ENCODE measurements at regions not wholly inside any gene's neighbourhood (a gene's known extent, or its start where the extent isn't known, plus 50 kb on each side); places are given as distances from the start of the nearest gene placed in this dataset.

DNA sequence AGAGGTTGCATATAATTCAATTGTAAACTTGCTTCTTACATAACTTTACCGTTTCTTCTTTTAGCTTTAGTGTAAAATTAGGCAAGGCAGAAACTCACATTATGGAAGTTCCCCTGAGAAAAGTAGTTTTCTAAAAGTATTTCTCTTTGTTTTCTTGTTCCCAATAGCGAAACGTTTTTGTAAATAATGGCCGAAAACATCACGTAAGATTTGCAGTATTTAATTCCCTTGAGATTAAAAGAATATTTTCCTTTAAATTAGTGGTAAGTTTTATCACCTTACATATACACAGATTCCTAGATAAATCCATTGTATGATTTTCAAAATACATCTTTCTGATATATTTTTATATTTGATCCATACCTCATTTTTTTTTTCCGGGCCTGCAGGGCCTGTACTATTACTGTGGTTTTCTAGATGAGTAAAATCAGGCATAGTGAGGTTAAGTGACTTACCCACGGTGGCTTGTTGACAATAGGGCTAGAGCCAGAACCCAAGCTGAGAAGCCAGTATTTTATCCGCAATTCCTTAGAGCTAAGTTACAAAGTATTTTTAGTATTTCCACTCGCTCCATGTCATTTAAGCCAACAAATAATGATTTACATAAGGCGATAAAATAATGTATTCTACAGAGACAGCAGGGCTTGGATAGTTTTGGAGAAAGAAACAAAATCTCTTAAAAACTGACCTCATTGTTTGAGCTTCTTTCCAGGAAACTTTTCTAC, 82.2 kb upstream of the VEGFC start:
- POLR2A ChIA-PET, result no interaction called here
- Mint-ChIP-seq H3K36me3 (ENCODE audit: low read depth) (no peaks in the 10 kb centered on the region), H3K27ac (no peak overlapping the region), H3K4me1 (no peaks in the 10 kb centered on the region), H3K27me3 (no peaks in the 10 kb centered on the region), H3K4me3 (no peak overlapping the region), H3K9me3 (peaks cover 3% of the 10 kb centered on the region)
- ATAC-seq (ENCODE audit: low read depth), result no peak
- CTCF ChIA-PET, result no interaction called here
- TF ChIP-seq CTCF (IDR thresholded peaks at IDR 0.05), result no peak
- intact Hi-C loops (cut with micrococcal nuclease), result no loop called here
- DNase-seq, result no peak

DNA sequence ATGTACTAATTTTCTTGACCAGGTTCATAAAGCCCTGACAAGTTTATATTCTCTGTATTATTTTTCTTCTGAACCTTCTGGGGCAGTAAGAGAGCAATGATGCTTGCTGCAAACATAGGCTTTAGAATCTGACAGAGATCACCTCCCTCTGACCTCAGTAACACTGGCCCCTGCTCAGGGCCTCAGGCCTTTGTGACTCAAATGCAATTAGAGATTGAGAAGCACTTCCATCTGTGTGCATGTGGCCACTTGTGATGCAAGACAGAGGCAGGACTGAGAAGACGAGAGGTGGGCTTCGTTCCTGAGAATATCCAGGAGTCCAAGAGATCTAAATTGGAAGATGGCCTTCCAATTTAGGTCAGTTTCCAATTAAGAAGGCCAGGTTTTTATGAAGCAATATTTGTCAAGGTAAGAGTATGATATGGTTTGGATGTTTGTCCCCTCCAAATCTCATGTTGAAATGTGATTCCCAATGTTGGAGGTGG, 82.8 kb upstream of the VEGFC start:
- ATAC-seq (ENCODE audit: low read depth), result no peak
- intact Hi-C loops (cut with micrococcal nuclease), result no loop called here
- Mint-ChIP-seq H3K9me3 (peaks cover 3% of the 10 kb centered on the region), H3K4me3 (no peak overlapping the region), H3K4me1 (no peaks in the 10 kb centered on the region), H3K27me3 (no peaks in the 10 kb centered on the region), H3K36me3 (ENCODE audit: low read depth) (no peaks in the 10 kb centered on the region), H3K27ac (no peak overlapping the region)
- CTCF ChIA-PET, result no interaction called here
- DNase-seq, result no peak
- no peak for TF ChIP-seq CTCF (IDR thresholded peaks at IDR 0.05)
- POLR2A ChIA-PET, result no interaction called here

DNA sequence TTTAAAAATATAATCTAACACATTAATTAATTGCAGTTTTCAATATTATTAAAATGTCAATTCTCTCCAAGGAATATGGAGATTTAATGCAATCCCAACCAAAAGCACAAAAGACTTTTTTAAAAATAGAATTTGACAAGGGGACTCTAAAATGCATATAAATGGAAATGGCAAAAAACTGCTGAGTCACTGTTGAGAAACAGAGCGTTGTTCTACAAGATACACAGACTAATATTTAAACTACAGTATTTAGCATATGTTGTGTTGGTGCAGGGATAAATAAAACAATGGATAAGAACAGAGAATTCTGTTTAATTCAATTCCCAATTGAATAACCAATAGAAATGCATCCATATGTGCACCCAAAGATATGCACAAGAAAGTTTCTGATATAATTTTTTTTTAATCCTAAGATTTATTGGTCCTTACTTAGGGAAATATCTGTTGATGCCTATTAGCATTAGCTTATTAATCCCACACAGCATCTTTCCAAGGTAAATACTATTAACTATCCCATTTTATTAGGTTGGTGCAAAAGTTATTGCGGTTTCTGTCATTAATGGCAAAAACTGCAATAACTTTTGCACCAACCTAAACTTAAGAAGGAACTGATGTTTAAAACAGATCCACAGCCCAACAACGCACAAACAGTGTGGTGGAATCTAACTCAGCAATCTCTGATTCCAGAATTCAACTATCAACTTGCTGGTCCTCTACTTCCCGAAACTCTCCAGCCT, 86.8 kb upstream of the VEGFC start:
- no peak for DNase-seq
- CTCF ChIA-PET, result no interaction called here
- Mint-ChIP-seq H3K4me1 (no peaks in the 10 kb centered on the region), H3K36me3 (ENCODE audit: low read depth) (no peaks in the 10 kb centered on the region), H3K4me3 (no peak overlapping the region), H3K27me3 (no peaks in the 10 kb centered on the region), H3K27ac (no peak overlapping the region), H3K9me3 (no peaks in the 10 kb centered on the region)
- intact Hi-C loops (cut with micrococcal nuclease), result no loop called here
- POLR2A ChIA-PET, result no interaction called here
- no peak for ATAC-seq (ENCODE audit: low read depth)
- no peak for TF ChIP-seq CTCF (IDR thresholded peaks at IDR 0.05)

- POLR2A ChIA-PET, result no interaction called here
- H3K4me3 Mint-ChIP-seq, result no peak overlapping the region
- ATAC-seq (ENCODE audit: low read depth) (no peak), DNase-seq (no peak)
- TF ChIP-seq CTCF (IDR thresholded peaks at IDR 0.05), result no peak
- no peaks in the 10 kb centered on the region for H3K9me3 Mint-ChIP-seq
- H3K4me1 Mint-ChIP-seq, result no peaks in the 10 kb centered on the region
- intact Hi-C loops (cut with micrococcal nuclease), result no loop called here
- H3K27me3 Mint-ChIP-seq, result no peaks in the 10 kb centered on the region
- H3K27ac Mint-ChIP-seq, result no peak overlapping the region
- H3K36me3 Mint-ChIP-seq (ENCODE audit: low read depth), result no peaks in the 10 kb centered on the region
- CTCF ChIA-PET, result no interaction called here
Observed at GRCh38 chr4:176882206-176882605, 89.5 kb upstream of the VEGFC start.

DNA sequence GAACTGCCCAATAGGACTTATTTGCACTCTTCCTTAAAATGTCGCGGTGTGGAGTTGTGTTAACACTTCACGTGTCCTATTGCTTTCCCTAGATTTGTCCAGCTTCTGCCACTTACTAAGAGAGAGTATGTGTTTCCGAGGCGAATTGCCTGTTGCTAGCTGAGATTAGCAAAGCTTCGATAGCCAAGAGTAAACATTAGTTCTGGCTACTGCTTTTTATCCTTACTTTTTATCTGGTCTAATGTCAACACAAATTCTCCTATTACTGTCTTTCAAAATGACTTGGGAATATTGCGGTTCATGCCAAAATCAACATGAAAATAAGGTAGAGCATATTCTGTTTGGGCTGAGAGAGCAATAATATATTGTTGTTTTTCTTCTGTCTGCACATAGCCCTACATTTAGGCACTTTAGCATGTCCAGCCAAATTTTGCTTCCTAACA, 90.4 kb upstream of the VEGFC start:
- no peak for DNase-seq
- no peaks in the 10 kb centered on the region for H3K9me3 Mint-ChIP-seq
- H3K36me3 Mint-ChIP-seq (ENCODE audit: low read depth), result no peaks in the 10 kb centered on the region
- H3K4me3 Mint-ChIP-seq, result no peak overlapping the region
- intact Hi-C loops (cut with micrococcal nuclease), result no loop called here
- TF ChIP-seq CTCF (IDR thresholded peaks at IDR 0.05), result no peak
- H3K27ac Mint-ChIP-seq, result no peak overlapping the region
- no peaks in the 10 kb centered on the region for H3K4me1 Mint-ChIP-seq
- H3K27me3 Mint-ChIP-seq, result no peaks in the 10 kb centered on the region
- no peak for ATAC-seq (ENCODE audit: low read depth)
- ChIA-PET CTCF (no interaction called here), POLR2A (no interaction called here)
